ENCODE measurements at regions not wholly inside any gene's neighbourhood (a gene's known extent, or its start where the extent isn't known, plus 50 kb on each side); places are given as distances from the start of the nearest gene placed in this dataset.

DNA sequence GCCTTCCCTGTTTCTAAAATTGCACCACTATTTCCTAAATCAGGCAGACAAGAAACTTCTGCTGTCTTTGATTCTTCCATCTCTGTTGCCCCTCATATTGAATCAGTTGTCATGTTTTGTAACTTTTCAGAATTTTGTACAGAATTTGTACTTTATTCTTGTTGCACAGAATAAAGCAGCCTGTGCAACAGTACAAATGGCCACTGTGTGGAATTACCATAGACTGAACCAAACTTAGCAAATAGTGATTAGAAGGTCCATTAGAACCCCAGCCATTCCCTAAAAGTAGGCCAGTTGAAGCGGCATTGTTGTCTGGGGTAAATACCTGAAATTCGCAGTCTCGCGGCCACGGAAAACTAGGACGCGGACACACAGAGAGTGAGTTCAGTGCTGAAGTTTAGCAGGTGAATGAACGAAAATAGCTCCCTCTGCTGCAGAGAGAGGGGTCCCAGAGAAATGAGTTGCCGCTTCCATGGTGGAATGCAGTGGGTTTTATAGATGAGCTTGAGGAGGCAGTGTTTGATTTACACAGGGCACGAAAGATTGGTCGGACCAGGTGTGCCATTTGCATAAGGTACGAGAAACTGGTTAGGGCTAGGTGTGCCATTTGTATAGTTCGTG, 71.8 kb downstream of the C4orf33 start:
- no peak for DNase-seq

DNA sequence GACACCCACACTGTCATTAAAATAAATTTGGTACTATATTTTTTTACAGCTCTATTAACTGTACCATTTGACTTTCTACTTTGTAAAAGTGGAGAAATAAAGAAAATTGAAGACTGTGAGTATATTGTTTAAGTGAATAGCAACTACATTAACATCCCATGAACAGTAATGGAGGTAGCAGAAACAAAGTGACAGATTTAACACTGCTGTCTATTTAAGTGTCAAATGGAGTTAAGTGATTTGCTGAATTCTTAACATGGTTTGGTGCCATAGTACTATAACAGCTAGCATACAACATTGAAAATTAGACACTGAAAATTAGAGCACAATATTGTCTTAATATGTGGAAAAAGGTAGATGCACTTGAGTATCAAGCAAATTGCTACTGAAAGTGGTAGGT, 76.2 kb downstream of the C4orf33 start:
- DNase-seq = no peak

DNA sequence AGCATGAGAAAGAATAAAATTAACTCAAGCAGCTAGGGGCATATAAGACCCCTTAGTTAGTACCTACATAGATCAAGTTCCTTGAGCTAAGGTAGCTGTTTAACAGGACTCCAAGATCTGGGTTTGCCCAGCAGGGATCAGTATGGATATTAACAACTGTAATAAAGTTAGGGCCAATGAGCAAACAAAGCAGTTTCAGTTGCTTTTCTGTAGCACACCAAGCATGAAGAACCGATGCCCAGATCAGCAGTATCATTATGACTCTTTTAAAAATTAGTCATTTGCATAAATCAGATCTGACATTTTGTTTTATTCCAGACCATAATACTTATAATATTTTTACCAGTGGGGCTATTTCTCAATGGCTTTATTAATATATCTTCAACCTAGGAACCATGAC, 80.9 kb downstream of the C4orf33 start:
- no peak for DNase-seq

DNA sequence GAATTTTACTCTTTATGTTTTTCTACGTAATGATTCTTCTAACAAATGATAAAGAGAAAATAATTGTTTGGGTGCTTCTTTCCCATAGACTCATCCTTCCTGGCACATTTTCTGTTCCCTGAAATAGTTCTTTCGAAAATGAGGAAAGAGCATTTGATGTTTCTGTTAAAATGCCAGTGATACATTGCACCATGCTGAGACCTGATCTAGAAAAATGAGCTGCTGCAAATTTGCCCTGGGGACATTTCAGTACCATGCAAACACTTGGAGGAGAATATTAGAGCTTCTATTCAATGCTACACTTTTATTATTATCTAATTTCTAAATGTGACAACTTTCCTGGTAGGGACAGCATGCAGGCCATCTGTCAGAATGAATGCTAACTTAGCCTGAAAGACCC, 83.3 kb downstream of the C4orf33 start:
- DNase-seq = no peak

- no peak for DNase-seq
Observed at GRCh38 chr4:129189630-129190029, 93.7 kb downstream of the C4orf33 start.

DNA sequence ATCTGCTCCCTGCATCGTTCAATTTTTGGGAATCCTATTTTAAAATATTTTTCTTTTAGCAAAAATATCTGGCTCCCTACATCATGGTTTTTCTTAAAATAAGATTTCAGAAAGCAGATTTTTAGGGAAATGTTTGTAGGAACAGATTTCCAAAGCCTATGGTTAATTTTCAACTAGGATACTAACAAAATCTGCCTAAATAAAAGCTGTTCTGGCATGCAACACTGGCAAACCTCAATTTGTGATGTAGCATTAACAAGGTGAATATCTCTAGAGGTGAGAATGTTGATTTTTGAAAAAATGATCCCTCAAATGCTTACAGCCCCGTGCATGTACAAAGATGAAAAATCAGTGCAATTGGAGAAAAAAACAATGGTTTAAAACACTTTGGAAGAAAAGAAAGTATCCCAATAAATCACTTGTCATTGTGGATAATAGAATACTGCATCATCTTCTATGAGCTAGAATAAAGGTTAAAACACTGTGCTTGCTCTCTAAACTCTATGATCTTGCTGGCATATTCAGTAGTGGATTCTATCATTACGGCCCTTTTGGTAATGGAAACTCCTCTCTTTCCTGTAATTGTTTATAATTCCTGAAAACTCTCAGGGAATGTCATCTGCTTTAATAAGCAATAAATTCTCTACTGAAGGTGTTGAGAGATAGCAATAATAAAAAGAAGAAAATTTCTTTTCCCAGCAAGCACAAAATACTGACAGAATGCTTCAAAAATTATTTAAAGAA, 97.6 kb downstream of the C4orf33 start:
- DNase-seq = no peak

GRCh38 chr4:129208481-129208880, 112.5 kb downstream of the C4orf33 start:
- no peak for DNase-seq

- DNase-seq = no peak
Observed at GRCh38 chr4:129213692-129214091, 117.7 kb downstream of the C4orf33 start.

DNA sequence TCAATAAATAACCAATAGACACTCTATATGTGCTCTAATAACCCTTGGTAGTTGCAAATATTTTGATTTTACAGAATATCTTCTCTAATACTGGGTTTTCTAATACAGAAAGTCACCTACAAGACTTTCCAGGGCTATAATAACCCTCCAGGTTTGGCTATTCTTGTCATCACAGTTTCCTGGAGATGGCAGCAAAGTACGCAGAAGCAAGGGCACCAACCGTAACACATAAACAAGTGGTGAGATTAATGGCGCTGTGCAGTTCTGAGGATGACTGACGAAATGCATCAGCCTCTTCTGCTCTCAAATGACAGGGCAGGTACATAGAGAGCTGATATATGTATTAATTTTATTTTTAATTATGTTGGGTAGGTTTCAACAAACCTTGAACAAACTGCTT, 122.4 kb downstream of the C4orf33 start:
- peak; percentile 34 for DNase-seq

- DNase-seq = no peak
Observed at GRCh38 chr4:129218897-129219296, 122.9 kb downstream of the C4orf33 start.

- no peak for DNase-seq
Observed at GRCh38 chr4:129220254-129220653, 124.3 kb downstream of the C4orf33 start.

- DNase-seq = no peak
Observed at GRCh38 chr4:129223945-129224344, 128.0 kb downstream of the C4orf33 start.

DNA sequence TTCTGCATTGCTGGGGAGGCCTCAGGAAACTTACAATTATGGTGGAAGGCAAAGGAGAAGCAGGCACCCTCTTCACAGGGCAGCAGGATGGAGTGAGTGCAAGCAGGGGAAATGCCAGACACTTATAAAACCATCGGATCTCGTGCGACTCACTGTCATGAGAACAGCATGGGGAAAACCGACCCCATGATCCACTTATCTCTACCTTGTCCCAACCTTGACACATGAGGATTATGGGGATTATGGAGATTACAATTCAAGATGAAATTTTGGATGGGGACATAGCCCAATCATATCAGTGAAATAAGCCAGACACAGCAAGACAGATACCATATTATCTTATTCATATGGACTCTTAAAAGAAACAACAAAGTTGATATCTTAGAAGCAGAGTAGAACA, 134.9 kb downstream of the C4orf33 start:
- DNase-seq = no peak

DNA sequence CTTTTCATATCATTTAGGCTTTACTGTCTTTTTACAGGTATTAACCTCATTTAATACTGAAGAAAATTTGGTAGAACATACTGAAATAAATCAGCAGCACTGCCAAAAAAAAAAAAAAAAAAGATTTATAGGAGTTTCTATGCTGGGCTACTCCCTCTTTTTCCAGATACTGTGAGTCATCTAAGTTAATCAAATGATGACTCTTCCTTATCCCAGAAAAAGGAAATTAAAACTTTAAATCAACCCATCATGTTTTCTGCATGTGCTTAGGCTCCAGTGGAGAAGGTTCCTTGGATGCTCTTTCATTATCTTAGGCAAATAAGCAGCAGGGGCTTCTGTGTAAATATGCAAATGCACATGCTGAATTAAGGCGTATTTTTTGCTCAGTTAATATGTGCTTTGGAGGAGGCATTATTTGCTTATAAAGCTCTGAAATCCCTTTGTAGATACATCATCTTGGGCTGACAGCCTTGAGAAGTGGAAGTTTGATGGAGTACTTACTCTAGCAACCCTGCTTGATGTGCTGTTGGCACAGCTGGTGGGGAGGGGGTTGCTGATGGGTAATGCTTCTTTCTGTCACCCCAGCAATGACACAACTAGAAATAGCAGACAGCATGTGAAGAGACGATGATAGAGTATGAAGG, 136.1 kb downstream of the C4orf33 start:
- DNase-seq = no peak

GRCh38 chr4:129232589-129233337, 136.8 kb downstream of the C4orf33 start:
- DNase-seq = no peak

DNA sequence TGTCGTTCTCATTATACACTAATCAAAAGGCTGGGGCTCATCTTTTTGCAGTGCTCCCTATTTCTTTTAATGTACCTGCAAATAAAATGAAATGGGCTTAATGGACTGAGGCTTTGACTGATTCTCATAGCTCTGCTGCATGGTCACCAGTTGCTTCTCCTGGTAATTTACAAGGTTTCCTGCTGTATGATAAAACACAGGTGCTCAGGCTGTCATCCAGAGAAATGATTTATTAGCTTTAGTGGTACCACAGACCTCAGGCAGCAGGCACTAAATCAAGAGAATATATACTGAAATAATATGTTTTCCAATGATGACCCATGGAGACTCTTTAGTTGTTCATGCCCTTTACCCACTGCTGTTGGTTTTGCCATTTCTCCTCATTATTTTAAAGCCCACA, 137.7 kb downstream of the C4orf33 start:
- DNase-seq = no peak

- DNase-seq = no peak
Observed at GRCh38 chr4:129236351-129236750, 140.4 kb downstream of the C4orf33 start.

- no peak for DNase-seq
Observed at GRCh38 chr4:129239088-129239487, 143.1 kb downstream of the C4orf33 start.

- DNase-seq = no peak
Observed at GRCh38 chr4:129240816-129241215, 144.9 kb downstream of the C4orf33 start.

DNA sequence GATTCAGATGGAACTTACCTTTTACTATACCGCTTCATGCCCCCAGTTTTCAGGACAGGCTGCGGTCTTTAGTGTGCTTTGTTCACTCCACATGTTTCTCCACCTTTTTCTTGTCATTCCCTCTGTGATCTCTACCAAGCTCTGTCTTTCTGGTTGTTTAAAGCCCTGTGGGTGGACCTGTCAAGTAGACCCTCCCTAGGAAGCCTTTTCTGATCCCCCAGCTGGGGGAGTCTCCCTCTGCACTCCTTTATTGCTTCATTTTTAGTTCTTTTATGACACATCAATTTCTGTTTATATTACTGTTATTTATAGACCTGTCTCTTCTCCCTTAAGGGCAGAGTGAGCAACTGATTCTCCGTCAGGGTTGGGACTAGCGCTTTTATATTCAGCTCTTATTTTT, 150.2 kb downstream of the C4orf33 start:
- no peak for DNase-seq

DNA sequence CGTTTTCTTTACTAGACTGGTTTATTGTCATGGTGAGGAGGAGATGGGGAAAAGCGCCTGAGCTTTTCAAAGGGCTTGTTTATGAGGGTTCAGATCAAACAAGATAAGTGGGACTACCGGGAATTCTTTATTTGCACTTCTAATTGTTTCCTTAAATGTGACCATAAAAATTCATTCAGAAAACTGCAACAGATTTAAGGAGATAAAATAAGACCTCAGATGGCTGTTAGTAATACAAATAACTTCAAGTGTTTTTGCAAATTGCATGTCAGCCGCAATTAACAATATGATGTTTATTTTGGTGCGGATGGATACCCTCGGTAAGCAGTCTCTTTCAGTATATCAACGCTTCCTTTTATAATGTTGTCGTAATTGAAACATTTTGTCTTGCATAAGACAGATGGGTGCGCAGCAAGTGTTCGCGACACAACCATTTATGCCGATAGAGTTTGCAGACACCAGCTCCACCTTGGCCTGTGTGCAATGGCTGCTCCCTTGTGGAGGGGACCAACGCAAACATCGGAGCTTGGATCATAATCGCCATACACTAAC, 151.0 kb downstream of the C4orf33 start:
- DNase-seq = peak; percentile 99

- no peak for DNase-seq
Observed at GRCh38 chr4:129248621-129249020, 152.7 kb downstream of the C4orf33 start.

DNA sequence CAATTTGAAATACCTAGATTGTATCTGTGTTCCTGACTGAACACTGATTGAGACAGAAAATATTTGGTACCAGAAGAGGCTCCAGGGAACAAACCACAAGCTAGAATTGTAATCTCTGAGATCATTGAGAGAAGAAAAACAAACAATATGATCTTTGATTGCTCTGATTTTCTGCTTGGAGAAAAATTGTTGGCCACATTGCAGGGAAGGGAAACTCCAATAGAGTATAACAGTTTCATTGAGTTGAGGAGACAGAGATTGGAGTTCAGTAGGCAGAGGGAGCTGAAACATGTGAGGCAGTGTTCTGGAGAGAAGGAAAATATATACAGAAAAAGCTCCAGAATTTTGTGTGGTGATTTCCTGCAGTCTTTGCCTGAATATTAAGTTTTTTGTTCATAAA, 158.2 kb downstream of the C4orf33 start:
- no peak for DNase-seq
